GM18508 (cell line): ENCODE measurements at regions not wholly inside any gene's neighbourhood (a gene's known extent, or its start where the extent isn't known, plus 50 kb on each side); places are given as distances from the start of the nearest gene placed in this dataset.
"Not testable (repeated sequence)": the region's sequence is repeated elsewhere in the genome, so short reads cannot be mapped to it uniquely, and the experiment has no call there.

Experiments used
- ATAC-seq: cut with Tn5 transposase; IDR thresholded peaks from one replicate; pipeline ENCODE4 v1.9.1; 2021; ENCODE audit warnings: moderate number of reproducible peaks; ENCODE audit not compliant: insufficient read depth, unreplicated experiment

DNA sequence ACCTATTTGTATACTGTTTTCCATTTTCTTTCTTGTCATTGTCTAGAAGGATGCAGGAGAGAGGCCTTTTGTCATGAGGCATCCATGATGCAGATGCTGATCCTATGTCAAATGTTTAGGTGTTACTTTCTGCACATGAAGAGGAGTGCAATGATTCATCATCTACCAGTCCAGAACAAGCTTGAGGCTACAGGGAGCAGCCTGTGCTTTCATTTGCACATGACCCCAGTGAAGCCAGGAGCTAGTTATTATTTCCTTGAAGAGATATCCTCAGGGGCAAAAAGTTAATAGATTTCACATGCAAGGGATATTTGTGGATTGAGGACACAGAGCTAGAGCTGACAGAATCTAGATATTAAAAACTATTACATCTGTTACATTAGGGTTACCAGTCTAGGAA is 204.4 kb upstream of the TGFBR2 start:
- no peak for ATAC-seq

DNA sequence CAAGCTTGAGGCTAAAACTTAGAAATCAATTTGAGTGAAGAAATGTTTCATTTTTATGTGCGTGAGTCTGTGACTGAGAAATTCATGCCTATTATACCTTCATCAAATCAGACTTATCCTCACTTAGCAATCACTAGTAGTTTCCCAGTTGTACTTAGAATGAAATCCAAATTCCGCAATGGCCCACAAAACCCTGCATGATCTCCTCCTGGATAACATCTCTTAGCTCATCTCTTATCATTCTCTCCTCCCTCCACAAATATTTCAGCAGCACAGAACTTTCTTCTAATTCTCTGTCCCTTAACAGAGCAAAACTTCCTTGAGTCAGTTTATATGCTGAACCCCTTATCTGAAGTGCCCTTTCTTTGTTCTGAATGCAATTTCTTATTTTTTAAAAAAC is 198.8 kb upstream of the TGFBR2 start:
- no peak for ATAC-seq

DNA sequence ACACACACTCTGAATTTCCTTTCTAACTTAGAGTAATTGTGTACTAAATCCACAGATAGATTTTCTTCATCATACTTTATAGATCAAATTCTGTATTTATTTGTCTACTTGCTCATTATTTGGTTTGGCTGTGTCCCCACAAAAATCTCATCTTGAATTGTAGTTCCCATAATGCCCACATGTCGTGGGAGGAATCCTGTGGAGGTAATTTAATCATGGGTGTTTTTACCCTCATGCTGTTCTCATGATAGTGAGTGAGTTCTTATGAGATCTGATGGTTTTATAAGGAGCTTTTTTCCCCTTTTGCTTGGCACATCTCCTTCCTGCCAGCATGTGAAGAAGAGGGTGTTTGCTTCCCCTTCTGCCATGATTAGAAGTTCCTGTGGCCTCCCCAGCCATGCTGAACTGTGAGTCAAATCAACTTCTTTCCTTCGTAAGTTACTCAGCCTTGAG is 198.3 kb upstream of the TGFBR2 start:
- no peak for ATAC-seq

DNA sequence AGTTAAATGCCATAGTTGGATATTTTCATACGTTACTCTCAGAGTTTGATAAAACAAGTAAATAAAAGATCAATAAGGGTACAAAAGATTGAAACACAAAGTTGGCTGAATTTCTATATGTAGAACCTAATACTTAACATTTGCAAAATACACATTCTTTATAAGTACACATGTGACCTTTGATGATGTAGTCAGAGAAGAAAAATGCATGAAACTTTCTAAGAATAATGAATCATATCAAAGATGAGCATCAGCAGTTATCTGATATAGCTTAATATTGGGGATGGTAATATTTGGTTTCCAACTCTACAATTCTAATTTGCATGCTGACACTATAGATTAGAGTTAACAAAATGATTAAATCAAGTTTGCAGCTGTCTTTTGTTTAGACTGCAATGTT is 188.0 kb upstream of the TGFBR2 start:
- ATAC-seq: no peak

DNA sequence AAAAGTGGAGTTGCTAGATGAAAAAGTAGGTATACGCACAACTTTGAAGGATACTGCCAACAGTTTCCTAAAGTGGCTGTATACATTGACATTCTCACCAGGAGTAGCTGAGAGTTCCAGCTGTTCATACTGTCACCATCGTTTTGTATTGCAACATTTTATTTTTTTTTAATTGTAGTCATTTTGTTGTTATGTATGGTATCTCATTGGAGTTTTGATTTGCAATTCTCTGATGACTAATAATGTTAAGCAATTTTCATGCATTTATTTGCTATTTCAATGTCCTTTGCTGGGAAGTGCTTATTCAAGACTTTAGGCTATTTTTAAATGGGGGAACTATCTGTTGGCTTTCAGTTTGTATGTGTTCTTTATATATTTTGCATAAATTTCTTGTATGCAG is 185.1 kb upstream of the TGFBR2 start:
- ATAC-seq: no peak

GRCh38 chr3:30426293-30426993 is 180.0 kb upstream of the TGFBR2 start:
- no peak for ATAC-seq

DNA sequence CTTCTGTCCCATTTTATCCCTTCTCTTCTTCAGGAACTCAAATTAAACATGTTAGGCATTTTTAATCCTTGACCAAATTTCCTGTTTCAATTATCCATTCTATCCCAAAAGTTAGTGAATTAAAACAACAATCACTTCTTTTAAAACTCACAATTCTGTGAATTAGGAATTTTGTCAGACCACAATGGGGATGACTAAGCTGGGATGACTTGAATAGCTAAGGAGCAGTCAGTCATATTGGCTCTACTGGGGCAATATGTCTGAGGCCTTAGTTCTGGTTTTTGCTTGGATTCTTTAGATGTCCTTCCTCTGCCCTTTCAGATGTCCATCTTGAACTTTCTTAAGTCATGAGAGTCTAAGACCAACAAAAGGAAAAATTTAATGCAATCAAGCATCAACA is 178.2 kb upstream of the TGFBR2 start:
- ATAC-seq: no peak

DNA sequence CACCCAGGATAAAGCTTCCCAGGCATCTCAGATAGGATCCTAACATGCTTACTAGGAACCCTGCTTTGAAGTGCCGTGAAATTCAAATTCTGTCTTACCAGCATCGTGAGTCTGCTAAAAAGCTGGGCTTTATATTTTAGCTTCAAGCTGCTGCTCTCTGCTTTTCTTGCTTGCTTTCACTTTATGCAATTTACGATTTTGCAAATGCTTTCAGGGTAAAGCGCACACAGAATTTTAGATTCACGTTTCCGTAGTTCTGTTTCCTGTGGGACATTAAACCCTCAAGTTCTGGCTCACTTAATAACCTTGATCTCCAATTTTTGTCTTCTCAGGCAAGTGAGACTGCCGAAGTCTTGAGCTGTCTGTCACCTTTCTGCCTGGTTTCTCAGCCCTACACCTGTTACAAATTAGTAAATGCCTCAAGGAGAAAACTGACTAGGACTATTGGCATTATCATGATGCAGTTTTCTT is 170.5 kb upstream of the TGFBR2 start:
- no peak for ATAC-seq

DNA sequence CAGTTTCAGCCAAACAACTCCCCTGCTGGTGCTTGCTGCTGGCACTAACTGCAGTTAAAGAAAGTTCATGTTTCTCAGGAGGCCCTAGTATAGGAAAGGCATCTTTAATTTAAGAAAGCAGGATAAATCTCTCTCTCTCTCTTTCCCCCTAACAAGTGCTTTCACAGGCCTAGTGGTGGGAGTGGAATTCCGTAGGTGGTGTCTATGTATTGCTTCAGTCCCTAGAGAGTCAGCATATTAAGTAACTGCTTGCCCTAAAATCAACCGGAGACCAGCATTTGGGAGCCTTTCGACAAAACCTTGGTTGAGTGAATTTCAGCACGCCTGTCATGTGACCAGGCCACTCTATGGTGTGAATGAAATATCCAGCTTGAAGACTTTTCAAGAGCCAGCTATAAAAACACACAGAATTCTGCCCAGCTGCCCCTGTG is 169.2 kb upstream of the TGFBR2 start:
- no peak for ATAC-seq

DNA sequence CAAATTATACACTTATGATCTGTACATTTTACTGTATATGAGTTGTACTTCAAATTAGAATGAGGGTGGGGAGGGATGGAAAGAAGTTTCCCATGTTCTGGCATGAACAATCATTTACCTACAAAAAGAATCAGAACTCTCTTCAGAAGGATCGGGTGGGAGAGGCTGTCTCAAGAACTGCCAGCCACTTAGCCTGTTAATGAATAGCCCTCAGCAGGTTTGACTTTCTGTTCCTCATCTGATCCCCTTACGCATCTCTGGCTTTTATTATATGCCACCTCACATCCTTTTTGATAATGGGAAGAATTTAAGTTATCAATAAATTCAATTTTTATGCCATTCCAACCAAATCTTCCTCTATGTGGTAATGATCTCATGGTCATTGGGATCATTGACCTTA is 168.3 kb upstream of the TGFBR2 start:
- peak; percentile 78 for ATAC-seq

GRCh38 chr3:30439451-30440053 is 166.8 kb upstream of the TGFBR2 start:
- no peak for ATAC-seq

DNA sequence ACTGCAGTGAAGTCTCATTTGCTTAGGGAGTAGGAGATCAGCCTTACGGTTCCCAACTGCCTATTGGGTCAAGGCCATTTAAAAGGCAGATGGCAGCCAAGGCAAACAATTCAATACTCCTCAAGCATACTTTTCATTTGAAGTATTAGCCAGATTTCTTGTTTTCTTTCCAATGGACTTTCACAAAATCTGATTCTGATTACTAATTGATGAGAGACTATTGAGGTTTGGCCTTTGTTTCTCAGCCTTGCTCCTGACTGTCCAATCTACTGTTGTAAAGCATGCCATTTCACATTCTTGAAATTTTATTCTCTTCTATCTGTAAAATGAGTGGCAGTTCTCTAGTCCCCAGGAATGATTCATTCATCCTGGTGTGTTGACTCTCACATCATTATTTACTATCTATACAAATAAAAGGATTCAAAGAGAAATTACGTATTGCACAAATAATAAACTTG is 166.2 kb upstream of the TGFBR2 start:
- no peak for ATAC-seq

GRCh38 chr3:30440880-30441279 is 165.5 kb upstream of the TGFBR2 start:
- no peak for ATAC-seq

- ATAC-seq: no peak
These were observed 162.4 kb upstream of the TGFBR2 start for GRCh38 chr3:30443756-30444673.

DNA sequence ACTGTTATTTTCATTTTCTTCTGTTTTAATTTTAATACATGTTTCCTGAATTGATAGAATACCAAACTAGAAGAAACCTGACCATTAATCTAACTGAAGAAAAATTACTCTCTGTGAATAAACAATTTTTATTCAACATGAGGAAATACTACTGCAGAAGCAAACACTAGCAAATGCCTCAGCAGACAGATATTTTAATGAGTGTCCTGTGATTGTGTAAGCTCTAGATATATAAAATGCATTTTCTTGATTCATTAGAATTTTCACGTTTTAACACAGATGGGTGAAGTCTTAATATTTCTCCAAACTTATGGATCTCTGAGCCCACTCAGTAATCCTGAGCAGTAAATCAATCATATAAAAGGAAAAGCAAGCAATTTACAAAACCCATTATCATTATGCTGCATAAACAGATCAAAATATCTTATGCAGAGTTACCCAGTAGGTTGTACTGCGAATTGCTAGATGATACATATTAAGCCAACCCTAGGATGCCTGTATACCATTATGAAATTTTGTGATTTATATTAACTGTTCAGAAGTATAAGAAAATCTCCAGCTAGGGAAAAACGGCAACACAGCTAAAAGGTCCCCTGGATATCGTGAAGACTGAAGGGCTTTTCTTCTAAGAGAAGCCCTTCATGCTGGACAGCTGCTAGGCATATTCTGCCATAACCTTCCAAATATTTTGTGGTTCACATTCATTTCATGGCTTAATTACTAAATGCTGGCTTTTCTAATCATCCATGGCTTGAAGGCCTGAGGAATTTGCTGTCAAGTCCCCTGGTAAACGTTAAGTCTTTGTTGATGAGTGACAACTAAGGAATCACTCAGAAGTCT is 157.7 kb upstream of the TGFBR2 start:
- ATAC-seq: no peak

GRCh38 chr3:30449290-30449632 is 157.1 kb upstream of the TGFBR2 start:
- ATAC-seq: no peak

DNA sequence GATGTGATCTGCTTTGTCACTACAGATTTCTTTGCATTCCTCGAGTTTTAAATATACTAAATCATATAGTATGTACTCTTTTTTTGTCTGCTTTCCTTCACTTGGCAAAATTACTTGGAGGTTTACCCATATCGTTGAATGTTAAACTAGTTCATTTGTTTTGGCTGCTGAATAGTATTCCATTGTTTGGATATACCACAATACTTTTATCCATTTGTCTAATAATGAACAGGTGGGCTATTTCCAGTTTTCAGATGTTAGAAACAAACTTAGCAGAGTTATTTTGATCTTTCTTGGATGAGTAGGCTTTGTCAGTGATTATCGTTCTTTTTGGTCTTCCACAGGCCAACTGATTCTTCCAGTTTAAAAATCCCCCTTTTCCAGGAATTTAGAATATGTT is 154.0 kb upstream of the TGFBR2 start:
- no peak for ATAC-seq

DNA sequence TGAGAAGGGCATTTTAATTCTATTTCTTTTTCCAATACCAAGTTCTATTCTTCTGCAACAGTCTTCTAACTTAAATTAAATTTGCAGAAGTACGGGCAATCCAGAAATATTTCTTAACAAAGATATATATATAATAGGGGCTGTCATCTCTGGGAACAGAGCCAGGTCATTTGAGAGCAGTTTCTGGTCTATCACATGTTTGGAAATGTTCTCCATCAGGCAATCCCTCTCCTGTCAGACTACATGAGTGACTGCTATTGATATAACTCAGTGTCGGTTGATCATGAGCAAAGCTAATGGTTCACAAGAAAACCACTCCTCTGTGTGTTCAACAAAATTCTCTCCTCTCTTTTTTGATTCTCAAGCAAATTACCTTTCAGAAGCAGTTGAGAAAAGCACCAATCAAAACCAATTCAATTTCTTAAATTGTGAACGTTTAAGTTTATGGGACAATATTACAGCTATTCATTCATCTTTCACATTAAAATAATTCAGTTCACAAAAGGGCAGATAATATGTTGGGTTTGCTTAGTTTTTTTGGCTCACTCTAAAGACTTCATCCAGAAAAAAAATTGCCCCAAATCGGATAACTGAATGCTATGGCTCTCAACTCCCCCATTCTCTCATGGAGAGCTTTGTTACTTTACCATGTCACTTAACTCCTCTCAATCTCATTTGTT is 152.9 kb upstream of the TGFBR2 start:
- no peak for ATAC-seq

DNA sequence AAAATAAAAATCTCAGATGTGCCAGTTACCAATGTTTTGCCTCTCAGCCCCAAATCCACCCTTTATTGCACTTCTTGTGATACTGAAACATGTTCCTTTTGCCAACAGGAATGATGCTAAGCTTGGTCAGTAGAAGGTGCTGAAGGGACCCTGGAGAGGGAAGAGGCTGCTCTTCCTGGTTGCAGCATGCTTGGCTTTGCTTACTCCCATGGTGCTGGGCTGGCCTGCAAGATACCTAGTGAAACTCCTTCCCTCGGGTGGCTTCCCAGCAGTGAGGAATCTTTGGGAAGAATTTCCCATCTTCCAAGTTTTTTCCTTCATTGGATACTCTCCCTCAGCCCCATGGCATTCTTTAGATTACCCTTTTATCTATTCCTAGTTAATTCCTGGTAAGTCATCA is 151.8 kb upstream of the TGFBR2 start:
- ATAC-seq: no peak

DNA sequence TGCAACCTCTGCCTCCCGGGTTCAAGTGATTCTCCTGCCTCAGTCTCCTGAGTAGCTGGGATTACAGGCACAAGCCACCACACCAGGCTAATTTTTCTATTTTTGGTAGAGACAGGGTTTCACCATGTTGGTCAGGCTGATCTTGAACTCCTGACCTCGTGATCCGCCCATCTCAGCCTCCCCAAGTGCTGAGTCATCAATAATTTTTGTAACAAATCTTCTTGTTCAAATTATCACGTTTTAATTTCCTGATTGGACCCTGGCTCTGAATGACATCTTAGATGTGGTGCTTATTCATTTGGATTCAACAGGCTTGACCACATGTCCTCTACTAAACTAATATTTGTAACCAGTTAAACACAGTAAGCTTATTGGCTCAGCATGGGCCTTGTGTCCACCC is 151.3 kb upstream of the TGFBR2 start:
- ATAC-seq: not testable (repeated sequence)
